GM21360 (cell line): ENCODE measurements at regions not wholly inside any gene's neighbourhood (a gene's known extent, or its start where the extent isn't known, plus 50 kb on each side); places are given as distances from the start of the nearest gene placed in this dataset.
"Not testable (repeated sequence)": the region's sequence is repeated elsewhere in the genome, so short reads cannot be mapped to it uniquely, and the experiment has no call there.

ENCODE experiments used
- ATAC-seq: cut with Tn5 transposase; IDR thresholded peaks from one replicate; pipeline ENCODE4 v1.9.1; 2021; ENCODE audit warnings: mild to moderate bottlenecking, moderate library complexity; ENCODE audit not compliant: unreplicated experiment

DNA sequence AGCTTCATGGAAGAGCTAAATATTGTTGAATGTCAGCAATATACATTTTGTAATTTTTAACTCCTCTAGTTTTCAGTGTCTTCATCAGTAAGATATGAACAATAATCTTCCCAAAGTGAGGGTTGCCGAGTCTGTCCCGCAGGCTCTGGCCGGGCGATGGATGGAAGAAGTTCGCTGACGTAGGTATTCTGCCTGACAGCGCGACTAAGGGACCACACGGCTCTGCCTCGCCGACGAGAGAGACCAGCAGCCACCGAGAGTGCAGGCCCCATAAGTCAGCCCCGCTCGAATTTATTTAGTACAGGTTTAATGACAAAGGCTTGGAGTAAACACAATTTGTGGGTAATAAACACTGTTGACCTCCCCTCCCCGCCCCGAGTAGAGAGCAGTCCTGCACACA is 427.4 kb upstream of the NECTIN3 start:
- ATAC-seq = no peak

DNA sequence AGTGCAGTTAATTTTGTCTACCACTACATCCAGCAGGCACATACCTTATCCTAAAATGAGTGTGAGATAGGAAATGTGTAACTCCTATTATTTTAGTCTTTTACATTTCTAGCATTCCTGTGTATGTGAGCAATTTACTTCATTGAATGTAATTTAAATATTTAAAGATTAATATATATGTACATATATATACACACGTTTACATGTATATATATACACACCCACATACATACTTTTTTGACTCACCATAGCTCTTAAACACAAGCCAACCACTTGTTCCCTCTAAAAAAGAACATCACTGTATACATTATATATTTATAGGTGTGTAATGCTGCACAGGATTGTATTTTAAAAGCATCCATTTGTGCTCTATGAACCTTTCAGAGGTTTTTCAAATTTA is 425.6 kb upstream of the NECTIN3 start:
- no peak for ATAC-seq

GRCh38 chr3:110646496-110646895 is 425.1 kb upstream of the NECTIN3 start:
- ATAC-seq = no peak

- no peak for ATAC-seq
Observed at GRCh38 chr3:110647586-110647985, 424.0 kb upstream of the NECTIN3 start.

DNA sequence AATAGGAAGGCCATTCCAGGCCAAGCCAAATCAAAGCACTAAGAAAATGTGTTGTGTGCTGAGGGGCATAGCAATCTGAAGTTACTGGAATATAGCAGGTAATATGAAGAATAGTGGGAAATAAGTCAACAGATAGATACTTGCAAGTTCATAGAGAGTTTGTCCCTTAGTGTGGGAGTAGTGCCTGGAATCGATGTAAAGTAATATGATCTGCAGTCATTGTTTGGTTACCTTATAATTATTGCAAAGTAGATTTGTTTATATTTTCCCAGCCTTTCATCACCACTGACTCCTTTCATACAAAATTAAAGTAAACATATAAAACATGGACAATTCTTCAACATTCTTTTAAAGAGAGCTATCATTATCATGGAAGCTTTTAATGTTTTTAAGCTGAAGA is 420.9 kb upstream of the NECTIN3 start:
- ATAC-seq = no peak

DNA sequence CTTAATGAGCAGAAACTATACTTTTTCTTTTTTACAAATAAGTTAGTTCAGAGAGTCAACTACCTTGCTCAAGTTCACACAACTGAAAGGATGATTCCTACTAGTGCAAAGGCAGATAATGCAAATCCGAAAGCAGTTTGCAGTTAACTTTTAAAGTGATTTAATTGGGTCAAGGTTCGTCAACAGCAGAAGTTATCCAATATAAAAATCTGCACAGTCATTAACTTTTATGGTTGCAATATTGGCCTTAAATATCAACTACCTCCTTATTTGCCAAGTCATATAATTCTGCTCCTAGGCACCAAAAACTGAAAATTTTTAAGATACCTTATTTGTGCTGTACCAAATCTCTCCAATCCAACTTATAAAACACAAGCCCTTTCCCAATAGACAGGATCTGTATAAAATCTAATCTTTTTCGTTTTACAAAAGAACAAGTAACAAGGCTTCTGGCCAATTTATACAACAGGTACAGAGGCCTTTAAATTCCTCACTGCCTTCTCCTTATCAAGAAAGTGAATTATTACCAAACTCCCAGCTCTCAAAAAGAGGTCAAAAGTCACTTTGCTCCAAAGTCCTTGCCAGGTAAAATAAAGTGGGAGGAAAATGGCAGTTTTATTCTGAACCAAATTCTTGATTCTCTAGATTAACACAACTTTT is 416.6 kb upstream of the NECTIN3 start:
- ATAC-seq = no peak

- ATAC-seq = no peak
Observed at GRCh38 chr3:110656394-110657025, 415.1 kb upstream of the NECTIN3 start.

- ATAC-seq = no peak
Observed at GRCh38 chr3:110664148-110664547, 407.5 kb upstream of the NECTIN3 start.

DNA sequence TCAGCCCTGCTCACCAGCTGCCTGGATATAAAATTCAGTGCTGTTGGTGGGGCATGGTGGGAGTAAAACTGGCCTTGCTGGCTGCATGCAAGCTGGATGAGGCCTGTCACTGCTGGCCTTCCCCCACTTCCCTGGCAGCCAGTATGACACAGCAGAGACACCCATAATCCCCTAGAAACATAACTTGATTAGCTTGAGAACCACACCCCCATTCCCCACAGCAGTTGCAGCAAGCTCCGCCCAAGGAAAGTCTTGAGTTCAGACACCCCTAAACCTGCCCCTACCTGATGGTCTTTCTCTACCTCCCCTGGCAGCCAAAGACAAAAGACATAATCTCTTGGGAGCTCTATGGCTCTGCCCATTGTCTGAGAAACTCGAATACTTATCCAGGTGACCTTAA is 405.1 kb upstream of the NECTIN3 start:
- ATAC-seq = no peak

GRCh38 chr3:110667216-110667615 is 404.4 kb upstream of the NECTIN3 start:
- ATAC-seq = no peak

DNA sequence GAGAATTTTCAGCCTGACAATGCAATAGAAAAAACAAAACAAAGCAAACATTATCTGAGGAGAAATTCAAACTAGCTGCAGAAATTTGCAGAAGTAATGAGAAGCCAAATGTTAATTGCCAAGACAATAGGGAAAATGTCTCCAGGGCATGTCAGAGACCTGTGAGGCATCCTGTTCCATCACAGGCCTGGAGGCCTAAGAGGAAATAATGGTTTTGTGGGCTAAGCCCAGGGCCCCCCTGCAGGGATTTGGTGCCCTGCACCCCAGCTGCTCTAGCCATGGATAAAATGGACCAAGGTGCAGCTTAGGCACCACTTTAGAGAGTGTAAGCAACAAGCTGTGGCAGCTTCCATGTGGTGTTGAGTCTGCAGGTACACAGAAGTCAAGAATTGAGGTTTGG is 401.2 kb upstream of the NECTIN3 start:
- ATAC-seq = no peak

- no peak for ATAC-seq
Observed at GRCh38 chr3:110677506-110677905, 394.1 kb upstream of the NECTIN3 start.

DNA sequence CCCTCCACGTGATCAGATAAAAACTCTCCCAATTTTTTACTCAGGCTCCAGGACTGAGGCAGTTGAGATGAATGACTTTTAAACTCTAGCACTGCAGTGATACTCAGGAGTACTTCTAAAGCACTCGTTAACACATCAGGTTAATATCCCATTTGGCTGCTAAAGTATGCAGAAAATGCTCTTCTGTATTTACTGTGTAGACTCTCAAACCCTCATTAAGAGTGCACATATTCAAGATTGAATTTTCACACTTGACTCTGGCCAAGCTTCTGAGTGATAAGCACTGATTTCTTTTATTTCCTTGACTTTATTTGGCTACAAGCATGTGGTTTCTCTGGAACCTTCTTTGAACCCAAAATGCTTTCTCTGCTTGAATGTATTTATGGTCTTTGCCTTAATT is 392.3 kb upstream of the NECTIN3 start:
- no peak for ATAC-seq

DNA sequence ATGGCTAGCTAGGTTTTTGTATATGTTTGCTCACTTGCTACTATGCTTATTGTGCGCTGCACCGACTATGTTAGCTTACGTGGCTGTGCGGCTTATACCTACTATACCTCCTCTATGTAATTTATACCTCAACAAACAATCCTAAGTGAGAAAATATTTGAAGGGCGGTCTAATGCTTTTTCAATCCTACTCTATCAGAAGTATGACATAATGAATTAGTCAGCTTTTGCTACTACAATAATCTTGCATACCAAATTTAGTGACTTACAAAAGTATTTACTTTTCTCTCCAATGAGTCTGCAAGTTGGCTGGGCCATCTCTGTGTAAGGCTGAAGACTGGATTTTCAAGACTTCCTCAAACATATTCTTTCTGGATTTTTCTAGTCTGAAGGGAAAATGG is 391.2 kb upstream of the NECTIN3 start:
- ATAC-seq = no peak

DNA sequence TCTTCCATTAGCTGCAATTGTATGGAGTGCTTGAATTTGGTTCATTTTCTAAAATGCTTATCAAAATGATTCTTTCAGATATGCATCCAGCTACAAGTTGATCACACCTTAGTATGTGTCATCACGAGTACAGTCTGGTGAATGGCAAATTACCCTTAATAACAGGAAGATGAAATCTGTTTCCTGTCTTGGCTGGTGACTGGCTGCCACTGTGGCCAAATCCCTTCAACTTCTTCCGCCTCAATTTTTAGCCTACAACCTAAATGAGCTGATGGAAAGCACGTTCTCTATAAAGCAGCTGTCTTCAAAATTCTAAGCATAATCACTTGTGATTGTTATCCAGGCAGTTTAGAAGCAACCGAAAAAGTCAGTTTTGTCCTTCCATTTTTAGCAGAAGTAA is 387.1 kb upstream of the NECTIN3 start:
- ATAC-seq = no peak

GRCh38 chr3:110685630-110686029 is 386.0 kb upstream of the NECTIN3 start:
- no peak for ATAC-seq

GRCh38 chr3:110686701-110687100 is 384.9 kb upstream of the NECTIN3 start:
- ATAC-seq = no peak

- no peak for ATAC-seq
Observed at GRCh38 chr3:110687138-110687537, 384.5 kb upstream of the NECTIN3 start.

DNA sequence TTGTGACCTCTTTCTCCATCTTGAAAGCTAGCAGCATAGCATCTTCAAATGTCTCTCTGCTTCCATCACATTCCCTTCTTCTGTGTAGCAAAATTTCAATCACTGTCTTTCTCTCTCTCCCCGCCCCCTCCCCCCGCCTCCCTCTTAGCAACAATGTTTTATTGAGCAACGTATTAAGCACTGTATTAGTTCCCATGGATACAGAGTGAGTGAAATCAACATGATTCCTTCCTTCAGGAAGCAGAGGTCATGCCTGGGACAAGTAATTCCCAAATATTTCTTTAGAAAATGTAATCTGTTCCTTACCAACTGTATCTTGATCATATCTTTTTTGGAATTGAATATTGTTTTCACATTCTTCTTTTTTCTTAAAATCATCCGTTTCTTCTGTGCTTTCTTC is 373.7 kb upstream of the NECTIN3 start:
- no peak for ATAC-seq

DNA sequence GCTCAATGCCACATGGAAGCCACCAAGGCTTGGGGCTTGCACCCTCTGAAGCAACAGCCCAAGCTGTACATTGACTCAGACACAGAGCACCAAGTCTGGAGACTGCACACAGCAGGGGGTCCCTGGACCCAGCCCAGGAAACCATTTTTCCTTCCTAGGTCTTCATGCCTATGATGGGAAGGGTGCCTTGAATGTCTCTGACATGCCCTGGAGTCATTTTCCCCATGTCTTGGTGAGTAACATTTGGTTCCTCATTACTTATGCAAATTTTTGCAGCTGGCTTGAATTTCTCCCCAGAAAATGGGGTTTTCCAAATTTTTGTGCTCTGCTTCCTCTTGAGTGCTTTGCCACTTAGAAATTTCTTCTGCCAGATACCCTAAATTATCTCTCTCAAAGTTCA is 367.3 kb upstream of the NECTIN3 start:
- not testable (repeated sequence) for ATAC-seq

DNA sequence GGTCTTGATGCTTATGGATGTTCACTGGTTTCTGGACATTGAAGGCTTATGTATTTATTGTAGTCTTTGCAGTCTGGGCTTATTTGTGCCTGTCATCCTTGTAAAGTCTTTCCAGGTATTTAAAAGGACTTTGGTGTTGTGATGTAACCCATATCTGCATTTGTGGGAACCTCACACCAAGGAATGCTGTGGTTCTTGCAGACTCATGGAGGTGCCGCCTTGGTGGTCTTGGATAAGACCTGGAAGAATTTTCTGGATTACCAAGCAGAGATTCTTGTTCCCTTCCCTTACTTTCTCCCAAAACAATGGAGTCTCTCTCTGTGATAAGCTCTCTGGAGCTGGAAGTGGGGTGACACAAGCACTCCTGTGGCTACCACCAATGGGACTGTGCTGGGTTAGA is 363.5 kb upstream of the NECTIN3 start:
- no peak for ATAC-seq

DNA sequence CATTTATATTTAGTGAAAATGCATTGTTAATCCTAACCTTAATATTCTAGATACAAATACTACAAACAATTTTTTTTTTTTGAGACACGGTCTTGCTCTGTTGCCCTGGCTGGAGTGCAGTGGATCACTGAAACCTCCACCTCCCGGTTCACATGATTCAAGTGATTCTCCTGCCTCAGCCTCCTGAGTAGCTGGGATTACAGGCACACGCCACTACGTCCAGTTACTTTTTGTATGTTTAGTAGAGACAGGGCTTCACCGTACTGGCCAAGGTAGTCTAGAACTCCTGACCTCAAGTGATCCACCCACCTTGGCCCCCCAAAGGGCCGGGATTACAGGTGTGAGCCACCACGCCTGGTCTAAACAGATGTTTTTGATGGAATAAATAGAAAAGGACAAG is 361.5 kb upstream of the NECTIN3 start:
- ATAC-seq = no peak

- ATAC-seq = no peak
Observed at GRCh38 chr3:110710603-110711002, 361.0 kb upstream of the NECTIN3 start.
